WTC11 (cell line): ENCODE measurements at regions not wholly inside any gene's neighbourhood (a gene's known extent, or its start where the extent isn't known, plus 50 kb on each side); places are given as distances from the start of the nearest gene placed in this dataset.

Experiments
- ESRRA ChIP-seq: sonication (generic); formaldehyde crosslinking; IDR thresholded peaks from 2 replicates; pipeline ENCODE4 v1.8.1; 2022; ENCODE audit warnings: mild to moderate bottlenecking, missing genetic modification reagents, borderline replicate concordance
- NFE2L1 ChIP-seq: sonication (generic); formaldehyde crosslinking; IDR thresholded peaks from 2 replicates; pipeline ENCODE4 v1.8.1; 2023; ENCODE audit warnings: missing genetic modification reagents
- NFYB ChIP-seq: sonication (generic); formaldehyde crosslinking; conservative IDR thresholded peaks from 2 replicates; pipeline ENCODE4 v1.8.0; 2022; ENCODE audit warnings: low read depth, missing genetic modification reagents
- NR1H2 ChIP-seq: sonication (generic); formaldehyde crosslinking; IDR thresholded peaks from 2 replicates; pipeline ENCODE4 v1.9.0; 2021; ENCODE audit warnings: mild to moderate bottlenecking, moderate library complexity, missing genetic modification reagents
- PRRX2 ChIP-seq: fragments of 250-450 bp; sonication (Bioruptor Pico); IDR thresholded peaks from 2 replicates; pipeline ENCODE4 v1.8.0; 2021; ENCODE audit warnings: mild to moderate bottlenecking
- RORB ChIP-seq: fragments of 250-450 bp; sonication (Bioruptor Pico); IDR thresholded peaks from 2 replicates; pipeline ENCODE4 v1.9.0; 2021; ENCODE audit warnings: mild to moderate bottlenecking
- TF ChIP-seq, protein P1 (sequence below): fragments of 200-600 bp; IDR thresholded peaks from 2 replicates; pipeline ENCODE4 v1.8.0; 2022; ENCODE audit warnings: antibody characterized with exemption
- TF ChIP-seq, protein P2 (sequence below): sonication (generic); formaldehyde crosslinking; IDR thresholded peaks from 2 replicates; pipeline ENCODE4 v1.8.0; 2022; ENCODE audit warnings: mild to moderate bottlenecking, missing genetic modification reagents
- TF ChIP-seq, protein P3 (sequence below): sonication (generic); formaldehyde crosslinking; IDR thresholded peaks from 2 replicates; pipeline ENCODE4 v1.8.1; 2023; ENCODE audit warnings: mild to moderate bottlenecking, moderate library complexity, missing genetic modification reagents
- TF ChIP-seq, protein P4 (sequence below): sonication (generic); formaldehyde crosslinking; IDR thresholded peaks from 2 replicates; pipeline ENCODE4 v1.8.0; 2023; ENCODE audit warnings: mild to moderate bottlenecking, missing genetic modification reagents
- TF ChIP-seq, protein P5 (sequence below): sonication (generic); formaldehyde crosslinking; IDR thresholded peaks from 2 replicates; pipeline ENCODE4 v1.8.0; 2022; ENCODE audit warnings: mild to moderate bottlenecking, missing genetic modification reagents

DNA sequence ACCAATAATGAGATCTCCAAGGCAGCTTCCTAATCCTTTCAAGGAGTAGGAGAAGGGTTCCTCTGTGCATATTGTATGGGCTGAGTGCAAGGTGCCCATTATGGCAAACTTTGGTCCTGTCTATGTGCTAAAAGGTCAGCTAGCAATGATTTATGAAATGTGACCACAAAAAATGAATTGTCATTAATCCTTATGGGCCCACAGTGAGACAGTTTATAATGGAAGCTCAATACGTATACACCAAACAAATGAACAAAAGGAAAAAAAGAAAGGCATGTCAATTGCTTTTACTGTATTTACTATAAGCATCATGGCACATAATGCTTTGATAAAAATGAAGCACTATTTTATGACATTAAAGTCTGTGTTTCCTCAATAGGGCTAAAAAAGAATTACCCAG is 54.5 kb downstream of the ELAPOR2 start:
- TF ChIP-seq NR1H2: no peak
- TF ChIP-seq, protein P1, sequence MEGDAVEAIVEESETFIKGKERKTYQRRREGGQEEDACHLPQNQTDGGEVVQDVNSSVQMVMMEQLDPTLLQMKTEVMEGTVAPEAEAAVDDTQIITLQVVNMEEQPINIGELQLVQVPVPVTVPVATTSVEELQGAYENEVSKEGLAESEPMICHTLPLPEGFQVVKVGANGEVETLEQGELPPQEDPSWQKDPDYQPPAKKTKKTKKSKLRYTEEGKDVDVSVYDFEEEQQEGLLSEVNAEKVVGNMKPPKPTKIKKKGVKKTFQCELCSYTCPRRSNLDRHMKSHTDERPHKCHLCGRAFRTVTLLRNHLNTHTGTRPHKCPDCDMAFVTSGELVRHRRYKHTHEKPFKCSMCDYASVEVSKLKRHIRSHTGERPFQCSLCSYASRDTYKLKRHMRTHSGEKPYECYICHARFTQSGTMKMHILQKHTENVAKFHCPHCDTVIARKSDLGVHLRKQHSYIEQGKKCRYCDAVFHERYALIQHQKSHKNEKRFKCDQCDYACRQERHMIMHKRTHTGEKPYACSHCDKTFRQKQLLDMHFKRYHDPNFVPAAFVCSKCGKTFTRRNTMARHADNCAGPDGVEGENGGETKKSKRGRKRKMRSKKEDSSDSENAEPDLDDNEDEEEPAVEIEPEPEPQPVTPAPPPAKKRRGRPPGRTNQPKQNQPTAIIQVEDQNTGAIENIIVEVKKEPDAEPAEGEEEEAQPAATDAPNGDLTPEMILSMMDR: no peak
- TF ChIP-seq PRRX2: no peak
- TF ChIP-seq, protein P2, sequence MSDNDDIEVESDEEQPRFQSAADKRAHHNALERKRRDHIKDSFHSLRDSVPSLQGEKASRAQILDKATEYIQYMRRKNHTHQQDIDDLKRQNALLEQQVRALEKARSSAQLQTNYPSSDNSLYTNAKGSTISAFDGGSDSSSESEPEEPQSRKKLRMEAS (CRISPR knock-in tag): no peak
- TF ChIP-seq, protein P3, sequence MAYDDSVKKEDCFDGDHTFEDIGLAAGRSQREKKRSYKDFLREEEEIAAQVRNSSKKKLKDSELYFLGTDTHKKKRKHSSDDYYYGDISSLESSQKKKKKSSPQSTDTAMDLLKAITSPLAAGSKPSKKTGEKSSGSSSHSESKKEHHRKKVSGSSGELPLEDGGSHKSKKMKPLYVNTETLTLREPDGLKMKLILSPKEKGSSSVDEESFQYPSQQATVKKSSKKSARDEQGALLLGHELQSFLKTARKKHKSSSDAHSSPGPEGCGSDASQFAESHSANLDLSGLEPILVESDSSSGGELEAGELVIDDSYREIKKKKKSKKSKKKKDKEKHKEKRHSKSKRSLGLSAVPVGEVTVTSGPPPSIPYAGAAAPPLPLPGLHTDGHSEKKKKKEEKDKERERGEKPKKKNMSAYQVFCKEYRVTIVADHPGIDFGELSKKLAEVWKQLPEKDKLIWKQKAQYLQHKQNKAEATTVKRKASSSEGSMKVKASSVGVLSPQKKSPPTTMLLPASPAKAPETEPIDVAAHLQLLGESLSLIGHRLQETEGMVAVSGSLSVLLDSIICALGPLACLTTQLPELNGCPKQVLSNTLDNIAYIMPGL: no peak
- TF ChIP-seq, protein P4, sequence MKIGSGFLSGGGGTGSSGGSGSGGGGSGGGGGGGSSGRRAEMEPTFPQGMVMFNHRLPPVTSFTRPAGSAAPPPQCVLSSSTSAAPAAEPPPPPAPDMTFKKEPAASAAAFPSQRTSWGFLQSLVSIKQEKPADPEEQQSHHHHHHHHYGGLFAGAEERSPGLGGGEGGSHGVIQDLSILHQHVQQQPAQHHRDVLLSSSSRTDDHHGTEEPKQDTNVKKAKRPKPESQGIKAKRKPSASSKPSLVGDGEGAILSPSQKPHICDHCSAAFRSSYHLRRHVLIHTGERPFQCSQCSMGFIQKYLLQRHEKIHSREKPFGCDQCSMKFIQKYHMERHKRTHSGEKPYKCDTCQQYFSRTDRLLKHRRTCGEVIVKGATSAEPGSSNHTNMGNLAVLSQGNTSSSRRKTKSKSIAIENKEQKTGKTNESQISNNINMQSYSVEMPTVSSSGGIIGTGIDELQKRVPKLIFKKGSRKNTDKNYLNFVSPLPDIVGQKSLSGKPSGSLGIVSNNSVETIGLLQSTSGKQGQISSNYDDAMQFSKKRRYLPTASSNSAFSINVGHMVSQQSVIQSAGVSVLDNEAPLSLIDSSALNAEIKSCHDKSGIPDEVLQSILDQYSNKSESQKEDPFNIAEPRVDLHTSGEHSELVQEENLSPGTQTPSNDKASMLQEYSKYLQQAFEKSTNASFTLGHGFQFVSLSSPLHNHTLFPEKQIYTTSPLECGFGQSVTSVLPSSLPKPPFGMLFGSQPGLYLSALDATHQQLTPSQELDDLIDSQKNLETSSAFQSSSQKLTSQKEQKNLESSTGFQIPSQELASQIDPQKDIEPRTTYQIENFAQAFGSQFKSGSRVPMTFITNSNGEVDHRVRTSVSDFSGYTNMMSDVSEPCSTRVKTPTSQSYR (CRISPR knock-in tag): no peak
- no peak for TF ChIP-seq RORB (CRISPR knock-in tag)
- TF ChIP-seq, protein P5, sequence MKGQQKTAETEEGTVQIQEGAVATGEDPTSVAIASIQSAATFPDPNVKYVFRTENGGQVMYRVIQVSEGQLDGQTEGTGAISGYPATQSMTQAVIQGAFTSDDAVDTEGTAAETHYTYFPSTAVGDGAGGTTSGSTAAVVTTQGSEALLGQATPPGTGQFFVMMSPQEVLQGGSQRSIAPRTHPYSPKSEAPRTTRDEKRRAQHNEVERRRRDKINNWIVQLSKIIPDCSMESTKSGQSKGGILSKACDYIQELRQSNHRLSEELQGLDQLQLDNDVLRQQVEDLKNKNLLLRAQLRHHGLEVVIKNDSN (CRISPR knock-in tag): no peak
- no peak for TF ChIP-seq NFE2L1 (CRISPR knock-in tag)
- TF ChIP-seq ESRRA (CRISPR knock-in tag): no peak
- TF ChIP-seq NFYB (CRISPR knock-in tag): no peak
